Left hindlimb (tissue), 1 donor: ENCODE measurements at regions not wholly inside any gene's neighbourhood (a gene's known extent, or its start where the extent isn't known, plus 50 kb on each side); places are given as distances from the start of the nearest gene placed in this dataset.

Source experiments
- DNase-seq: peaks from one replicate; pipeline ENCODE4 v3.0.0-alpha.2; 2018

DNA sequence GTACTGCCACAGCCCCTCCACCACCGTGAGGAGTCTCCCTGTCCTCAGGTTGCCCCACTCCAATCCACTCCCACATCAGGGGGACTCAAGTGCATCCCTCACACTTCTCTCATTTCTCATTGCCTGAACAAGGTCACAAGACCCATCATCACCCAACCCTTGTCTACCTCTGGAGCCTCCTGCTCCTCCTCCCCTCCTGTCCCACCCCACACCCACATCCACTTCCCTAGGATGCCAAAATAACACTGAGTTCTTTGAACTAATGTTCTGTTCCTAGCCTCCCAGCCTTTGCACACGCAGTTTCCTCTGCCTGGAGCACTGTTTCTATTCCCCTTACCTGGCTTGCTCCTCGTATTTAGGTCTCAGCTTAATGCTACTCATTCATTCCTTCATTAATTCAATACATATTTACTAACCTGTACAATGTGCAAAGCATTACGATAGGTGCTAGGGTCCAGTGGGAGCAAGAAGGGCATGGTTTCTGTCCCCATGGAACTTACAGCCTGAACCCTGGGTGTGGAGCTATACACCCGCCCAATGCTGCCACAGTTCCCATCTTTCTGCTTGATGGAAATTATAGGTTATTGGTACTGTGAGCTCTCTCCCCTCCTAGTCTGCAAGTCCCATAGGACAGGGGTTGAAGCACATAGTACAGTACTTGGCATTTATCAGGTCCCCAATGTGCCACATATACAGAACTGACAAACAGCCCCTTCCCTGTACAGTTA, 96.1 kb upstream of the GRIK3 start:
- DNase-seq = no peak

DNA sequence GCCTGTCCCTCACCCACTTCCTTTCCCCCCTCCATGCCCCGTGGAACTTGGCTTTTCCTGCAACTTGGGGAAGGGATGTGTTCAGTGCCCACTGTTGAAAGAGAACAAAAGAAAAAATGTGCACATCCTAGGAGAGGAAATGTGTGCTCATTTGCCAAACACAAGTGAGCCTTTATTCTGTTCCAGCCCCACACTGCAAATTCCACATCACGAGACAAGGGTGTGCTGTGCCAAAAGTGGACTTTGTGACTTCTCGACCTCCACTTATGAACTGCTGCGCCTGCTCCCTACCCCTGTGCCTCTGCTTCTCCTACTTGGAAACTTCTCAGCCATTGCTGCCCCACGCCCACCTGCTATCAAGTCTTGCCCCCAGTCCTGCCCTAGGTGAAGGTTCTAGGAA, 97.0 kb upstream of the GRIK3 start:
- no peak for DNase-seq

DNA sequence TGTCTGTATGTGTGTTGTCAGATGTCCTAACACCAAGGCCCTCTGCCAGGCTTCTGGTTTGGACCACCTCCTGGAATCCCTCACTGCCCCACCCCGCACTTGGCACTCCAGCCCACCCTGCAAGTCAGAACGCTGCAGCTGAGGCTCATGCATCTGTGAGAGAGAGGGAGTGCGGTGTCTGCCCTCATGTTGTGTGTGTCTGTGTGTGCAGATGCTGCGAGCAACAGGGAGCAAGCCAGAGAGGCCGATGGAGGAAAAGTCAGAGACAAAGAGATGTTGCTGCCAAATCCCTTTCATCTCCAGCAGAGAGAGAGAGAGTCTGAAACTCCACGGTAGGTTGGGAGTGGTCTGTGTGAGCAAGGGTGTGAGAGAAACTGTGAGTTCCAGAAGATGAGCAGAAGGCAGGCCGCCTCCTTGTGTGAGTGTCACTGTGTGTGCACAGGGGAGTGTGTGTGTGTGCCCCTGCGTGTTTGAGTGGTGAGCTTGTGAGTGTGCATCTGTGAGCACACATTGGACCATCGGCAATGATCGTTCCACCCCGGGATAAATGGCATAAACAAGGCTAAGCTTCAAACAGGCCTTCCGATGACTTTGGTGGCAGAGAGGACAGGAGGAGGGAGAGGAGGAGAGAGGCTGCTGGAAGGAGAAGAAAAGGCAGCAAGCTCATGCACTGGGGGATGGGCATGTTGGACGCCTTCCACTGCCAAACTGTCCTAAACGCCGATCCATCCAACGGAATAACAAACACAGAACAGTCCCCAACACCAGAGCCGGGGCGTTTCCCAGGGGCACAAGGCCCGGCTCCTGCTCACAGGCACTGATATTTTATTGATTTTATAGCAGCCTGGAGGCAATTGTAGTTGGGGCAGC, 99.2 kb upstream of the GRIK3 start:
- DNase-seq = peak; percentile 36

DNA sequence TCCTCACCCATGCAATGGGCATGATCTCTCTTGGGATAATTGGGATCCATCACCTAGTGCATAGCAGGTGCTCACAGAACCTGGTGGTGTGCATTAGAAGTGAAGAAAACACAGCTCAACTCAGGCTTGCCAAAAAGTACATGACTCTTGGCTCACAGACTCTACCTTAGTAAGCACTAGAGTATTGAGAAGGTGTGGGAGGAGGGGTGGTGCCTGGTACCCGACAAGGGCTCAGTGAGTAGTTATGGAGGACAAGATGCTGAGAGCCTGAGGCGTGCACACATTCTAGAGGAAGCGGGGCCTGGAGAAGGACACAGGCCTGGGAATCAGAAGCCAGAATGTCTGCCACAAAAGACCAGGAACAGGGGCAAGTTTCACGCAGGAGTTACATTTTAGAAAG, 100.3 kb upstream of the GRIK3 start:
- DNase-seq = no peak

DNA sequence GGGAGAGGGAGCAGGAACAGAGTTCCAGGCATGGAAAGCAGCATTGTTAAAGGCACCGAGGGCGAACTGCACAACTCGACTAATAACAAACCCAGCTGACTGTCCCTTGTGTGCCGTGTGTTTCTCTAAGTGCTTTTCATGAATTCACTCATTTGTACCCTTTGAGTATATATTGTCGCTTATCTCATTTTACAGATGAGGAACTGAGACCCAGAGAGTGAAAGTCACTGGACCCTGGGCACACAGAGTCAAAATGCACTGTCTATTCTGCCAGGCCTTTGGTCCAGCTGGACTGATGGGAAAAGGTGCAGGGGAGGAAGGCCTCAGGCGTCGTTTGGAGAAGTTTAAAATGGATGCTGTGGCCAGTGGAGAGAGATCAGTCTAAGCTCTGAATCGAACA, 100.7 kb upstream of the GRIK3 start:
- DNase-seq = no peak

DNA sequence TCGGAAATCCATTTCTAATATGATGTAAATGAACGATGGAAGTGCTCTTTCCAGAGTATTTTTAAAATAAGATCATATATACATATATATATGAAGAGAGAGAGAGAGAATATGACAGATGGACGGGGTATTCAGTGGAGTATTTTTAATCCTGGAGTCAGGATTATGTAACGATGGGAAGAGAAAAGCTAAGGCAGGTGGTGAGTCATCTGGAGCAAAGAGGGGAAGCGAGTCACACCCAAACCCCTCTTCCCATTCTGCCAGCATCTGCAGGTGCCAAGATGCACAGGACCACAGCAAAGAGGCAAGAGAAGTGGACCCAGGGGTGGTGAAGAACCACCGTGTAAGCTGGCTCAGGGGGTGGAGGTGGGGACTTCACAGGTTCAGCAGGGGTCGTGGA, 102.7 kb upstream of the GRIK3 start:
- no peak for DNase-seq

DNA sequence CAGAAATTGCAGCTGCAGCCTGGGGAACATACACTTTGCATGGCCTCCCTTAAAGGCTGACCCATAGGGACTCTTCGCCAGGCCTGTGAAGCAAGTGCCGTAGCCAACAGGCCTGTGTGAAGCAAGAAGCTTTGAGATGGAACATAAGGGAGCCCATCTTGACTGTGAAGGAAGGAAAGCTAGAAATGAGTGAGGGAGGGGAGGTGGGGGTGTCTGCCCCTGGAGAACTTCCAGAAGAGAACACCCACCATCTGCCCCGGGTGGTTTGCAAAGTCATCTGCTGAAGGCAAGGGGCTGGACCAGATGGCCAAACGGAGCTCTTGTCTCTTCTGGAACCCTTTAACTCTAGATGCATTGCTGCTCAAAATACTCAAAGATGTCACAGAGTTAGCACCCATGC, 103.3 kb upstream of the GRIK3 start:
- no peak for DNase-seq

DNA sequence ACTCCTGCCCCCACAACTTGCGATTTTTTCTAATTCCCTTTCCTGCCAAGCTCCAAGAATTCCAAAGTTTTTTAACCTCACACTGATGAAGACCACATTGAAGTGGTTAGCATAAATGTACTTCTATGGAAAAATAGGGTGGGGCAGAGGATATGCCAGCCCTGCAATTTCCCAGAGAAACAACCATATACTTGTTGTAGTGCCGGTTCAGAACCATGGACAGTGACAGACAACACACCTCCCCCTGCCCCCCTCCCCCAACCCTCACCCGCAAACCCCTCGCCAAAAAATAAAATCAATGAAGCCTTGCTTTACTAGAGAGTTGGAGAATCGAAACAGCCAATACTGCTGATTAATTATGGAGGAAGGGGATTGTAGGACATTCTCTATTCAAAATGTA, 109.5 kb upstream of the GRIK3 start:
- DNase-seq = no peak

DNA sequence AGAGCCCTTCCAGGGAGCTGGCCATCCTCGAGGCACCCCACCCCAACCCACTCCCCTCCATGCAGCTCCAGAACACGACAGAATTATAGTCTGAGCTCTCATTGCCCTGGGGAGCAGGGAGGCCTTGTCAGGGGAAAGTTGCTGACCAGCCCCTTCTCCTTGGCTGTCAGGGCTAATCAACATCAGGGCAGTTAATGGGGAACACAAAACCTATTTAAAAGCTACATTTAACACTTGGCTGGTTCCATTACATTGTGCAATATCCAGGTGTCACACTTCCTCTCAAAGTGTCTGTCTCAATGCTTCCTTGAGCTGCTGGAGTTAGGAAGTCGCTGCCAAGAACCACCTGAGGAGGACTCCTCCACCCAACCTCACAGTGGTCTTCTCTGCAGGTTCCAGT, 111.8 kb upstream of the GRIK3 start:
- DNase-seq = no peak

DNA sequence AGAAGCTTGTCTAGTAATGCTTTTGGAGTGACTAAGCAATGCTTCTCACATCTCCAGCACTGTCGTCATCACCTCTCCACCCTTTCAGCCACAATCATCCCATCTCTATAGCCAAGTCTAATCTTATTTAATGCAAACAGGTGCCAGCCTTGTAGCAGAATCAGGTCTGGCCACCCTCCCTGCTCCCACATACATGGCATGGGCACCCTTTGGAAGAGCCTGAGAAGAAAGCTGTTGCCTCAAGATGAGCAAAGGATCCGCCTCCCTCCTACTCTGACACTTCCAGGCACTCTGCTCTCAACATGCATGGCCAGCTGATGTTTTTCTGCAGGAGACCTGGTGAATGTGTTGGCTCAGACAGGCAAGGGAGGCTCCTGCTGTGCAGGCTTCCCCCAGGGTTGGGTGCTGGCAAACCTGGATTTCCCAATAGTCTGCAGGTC, 113.1 kb upstream of the GRIK3 start:
- DNase-seq = no peak

DNA sequence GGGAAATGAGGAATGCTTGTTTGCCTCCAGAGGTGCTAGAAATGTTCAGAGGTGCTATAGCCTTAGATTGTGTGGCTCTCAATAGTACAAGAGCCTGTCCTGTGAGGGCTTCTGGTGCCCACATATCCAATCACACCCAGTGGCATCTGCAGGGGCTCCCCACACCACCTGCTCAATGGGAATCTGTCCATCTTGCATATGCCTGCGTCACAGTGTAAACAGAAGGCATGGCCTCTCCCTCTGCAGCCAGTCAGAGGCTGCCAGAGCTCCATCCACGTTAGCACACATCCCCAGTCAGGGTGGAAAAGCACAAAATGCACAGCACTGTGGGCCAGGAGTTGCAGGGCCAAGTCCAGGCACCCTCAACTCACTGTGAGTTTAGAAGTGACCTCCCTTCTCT, 113.6 kb upstream of the GRIK3 start:
- DNase-seq = no peak

DNA sequence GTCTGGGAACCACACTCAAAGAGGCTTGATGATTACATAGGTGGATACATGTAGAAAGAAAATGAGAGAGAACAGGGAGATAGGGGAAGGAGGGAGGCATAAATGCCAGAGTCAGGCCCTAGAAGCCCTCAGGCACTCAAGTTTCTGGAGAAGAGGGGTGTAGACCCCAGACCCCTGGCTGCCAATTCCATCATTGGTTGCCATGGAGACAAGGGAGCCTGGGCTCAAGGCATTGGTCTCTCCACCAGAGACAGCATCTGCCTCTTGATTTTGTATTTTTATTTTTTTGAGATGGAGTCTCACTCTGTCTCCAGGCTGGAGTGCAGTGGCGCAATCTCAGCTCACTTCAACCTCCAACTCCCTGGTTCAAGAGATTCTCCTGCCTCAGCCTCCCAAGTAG, 114.3 kb upstream of the GRIK3 start:
- no peak for DNase-seq

DNA sequence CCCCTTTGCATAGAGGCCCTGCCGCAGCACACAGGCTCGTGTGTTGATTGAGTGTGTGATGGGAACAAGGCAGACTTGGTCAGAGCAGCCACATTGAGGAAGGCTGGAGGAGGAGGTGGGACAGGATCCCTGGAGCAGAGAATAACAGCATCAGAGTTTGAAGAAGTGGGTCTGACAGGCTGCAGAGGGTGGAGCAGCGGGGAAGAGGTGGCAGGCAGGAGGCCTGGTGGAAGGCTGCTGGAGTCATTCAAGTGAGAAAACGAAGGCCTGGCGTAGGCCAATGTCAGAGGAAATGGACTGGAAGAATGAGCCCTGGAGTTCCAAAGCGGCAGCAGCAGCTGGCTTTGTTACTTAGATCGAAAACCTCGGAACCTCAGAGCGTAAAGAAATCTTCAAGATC, 115.0 kb upstream of the GRIK3 start:
- no peak for DNase-seq

DNA sequence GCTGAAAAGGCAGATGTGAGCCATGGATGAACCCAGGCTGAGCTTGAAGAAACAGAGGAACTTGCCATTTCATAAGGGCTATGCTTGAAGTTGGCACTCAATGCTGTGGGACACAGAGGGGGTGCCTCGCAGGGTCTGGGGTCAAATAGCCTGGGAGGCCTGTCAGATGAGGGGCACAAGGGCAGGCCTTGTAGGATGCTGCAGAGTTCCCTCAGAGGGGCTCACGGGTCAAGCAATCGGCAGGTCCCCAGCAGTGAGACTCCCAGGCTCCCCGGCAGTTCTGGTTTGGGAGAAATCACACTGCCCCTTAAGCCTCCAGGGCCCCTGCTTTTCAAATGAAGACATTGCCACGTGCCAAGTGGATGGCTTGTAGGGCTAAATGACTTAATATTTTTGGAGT, 116.7 kb upstream of the GRIK3 start:
- no peak for DNase-seq

DNA sequence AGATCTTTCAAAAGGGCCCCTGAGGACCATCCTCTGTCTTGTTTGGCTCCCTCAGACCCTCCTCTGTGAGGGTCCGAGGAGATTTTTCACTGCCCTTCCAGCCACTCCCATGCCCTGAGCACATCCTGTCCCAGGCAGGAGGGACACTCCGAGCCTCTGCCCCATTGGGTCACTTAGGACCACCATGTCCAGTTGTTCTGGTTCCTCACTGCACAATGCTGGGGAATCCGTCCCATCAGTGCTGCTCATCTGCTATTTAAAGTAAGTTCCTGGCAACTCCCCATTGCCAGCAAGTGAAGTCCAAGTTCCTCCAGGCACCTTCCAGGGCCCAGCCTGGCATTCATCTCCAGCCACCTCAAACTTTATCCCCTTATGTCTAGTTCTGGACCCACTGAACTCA, 117.5 kb upstream of the GRIK3 start:
- no peak for DNase-seq

DNA sequence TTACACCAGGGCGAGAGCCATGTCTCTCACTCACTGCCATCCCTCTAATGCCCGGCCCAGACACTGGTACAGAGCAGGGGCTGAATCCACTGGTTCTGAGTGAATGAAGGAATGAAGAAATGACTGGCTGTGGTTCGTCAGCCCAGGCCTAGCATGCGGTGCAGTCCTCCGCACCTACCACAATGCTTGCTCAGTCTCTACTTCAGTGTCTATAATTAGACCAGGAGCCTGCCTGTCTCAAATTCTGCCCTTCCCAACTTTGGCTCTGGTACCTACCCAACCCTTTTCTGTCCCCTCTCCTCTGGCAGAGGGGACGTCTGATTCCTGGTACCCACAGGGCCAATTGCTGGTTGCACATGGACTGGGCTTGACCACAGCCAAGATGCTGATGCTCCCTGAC, 118.2 kb upstream of the GRIK3 start:
- no peak for DNase-seq

DNA sequence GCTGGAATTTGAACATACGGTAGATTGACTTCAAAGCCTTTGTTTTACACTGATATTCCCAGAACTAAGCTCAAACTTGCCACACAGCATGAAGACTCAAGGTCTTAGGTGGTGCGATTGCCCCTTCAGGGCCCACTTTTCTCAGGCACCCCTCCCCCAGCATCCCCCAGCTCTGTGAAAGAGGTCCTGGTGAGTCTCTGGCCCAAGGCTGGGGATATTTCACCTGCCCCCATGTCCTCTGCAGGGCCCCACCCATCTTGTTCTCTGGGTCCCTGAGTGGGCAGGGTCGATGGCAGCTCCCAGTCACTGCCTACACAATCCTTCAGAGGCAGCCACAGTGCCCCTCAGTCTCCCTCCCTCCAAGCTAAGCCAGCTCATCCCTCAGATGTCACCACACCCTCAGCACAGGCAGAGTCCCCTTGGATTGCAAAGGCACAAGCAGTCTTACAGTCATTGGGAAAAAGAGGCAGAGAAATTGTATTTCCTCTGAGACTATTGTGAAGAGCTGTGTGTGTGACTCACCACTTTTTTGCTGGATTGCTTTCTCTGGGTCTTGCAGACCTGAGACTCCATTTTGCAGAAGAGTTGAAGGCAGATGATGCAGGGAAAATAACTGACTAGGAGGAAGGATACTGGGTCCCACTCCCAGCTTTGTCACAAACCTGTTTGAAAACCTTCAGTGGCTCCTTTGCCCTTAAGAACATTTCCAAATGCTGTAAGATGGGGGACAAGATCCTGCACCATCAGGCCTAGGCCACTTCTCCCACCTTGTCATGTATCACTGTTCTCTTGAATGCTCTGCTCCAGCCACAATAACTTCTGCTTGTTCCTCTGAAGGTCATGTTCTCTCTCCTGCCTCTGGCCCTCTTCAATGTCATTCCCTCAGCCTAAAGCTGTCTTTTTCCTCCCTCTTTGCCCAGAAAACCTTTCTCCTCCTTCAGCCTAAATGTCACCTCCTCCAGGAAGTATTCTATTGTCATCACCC, 119.1 kb upstream of the GRIK3 start:
- no peak for DNase-seq

DNA sequence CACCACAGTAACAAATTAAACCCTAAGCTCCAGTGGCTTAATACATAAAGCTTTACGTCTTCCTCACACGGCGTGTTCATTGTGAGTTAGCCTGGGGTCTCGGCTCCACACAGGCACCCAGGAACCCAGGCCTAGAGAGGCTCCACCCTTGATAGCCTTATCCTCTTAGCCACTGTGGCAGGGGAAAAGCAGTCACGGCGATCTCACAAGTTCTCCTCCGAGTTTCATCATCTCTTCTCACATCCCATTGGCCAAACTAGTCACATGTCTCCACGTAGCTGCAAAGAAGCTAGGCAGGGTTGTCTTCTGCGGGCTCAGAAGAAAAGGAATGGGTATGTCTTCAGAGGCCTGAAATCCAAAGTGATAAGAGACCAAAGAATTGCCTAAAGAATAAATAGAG, 122.3 kb upstream of the GRIK3 start:
- no peak for DNase-seq

DNA sequence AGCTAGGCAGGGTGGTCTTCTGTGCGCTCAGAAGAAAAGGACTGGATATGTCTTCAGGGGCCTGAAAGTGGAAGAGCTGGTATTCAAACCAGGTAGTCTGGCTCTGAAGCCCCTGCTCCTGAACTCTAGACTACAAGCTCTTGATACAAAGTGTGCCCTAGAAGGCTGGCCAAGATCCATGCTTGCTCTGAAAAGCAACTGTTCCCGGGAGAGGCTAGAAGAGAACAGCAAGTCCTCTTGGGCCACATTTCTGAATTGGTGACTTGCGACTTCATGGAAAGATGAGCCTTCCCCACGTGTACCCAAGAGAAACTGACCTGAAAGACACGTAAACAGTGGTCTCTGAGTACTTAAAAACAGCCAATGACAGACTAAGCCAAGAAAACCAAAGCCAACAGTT, 123.3 kb upstream of the GRIK3 start:
- no peak for DNase-seq

DNA sequence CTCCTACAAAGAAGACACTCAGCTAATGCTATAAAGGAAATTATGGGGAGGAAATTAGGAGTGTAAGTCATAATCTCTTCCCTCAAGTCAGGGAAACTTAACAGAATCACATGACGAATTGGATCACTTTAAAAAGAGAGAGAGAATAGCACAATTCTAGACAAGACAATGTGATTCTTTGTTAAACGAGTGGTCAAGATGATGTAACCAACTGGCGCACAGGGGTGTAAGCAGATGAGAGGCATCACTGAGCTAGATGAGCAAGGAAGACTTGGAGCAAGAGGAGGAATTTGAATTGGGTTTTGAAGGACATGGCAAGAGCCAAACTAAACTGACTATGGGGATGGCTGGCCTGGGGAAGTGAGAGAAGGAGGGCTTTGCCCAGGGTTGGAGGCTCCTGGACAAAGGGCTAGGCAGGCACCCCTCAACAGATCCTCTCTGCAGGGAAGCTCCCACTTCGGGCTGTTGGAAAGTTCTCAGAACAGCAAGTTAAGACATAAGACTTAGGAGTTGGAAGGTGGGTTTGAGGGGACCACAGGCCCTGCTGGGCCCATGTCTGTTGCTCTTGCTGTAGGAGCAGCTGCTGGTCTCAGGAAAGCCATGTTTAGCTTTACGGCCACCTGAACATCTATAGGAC, 123.9 kb upstream of the GRIK3 start:
- no peak for DNase-seq

DNA sequence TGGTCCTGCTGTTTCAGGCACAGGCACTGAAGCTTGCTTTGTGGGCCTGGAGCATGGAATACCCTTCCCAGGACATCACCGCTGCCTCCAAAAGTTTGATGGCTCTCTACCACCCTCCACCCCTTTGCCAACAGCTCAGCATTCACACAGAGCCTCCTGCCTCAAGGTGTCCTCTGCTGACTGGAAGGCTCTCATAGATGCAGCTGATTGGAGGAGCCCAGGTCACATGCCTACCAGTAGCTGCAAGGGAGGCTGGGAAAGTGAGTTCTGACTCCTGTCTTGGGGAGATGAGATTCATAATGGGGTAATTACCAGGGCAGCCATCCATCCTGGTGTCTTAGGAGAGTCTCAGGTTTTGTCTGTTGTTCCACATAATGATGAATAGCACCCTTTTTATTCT, 124.8 kb upstream of the GRIK3 start:
- no peak for DNase-seq

DNA sequence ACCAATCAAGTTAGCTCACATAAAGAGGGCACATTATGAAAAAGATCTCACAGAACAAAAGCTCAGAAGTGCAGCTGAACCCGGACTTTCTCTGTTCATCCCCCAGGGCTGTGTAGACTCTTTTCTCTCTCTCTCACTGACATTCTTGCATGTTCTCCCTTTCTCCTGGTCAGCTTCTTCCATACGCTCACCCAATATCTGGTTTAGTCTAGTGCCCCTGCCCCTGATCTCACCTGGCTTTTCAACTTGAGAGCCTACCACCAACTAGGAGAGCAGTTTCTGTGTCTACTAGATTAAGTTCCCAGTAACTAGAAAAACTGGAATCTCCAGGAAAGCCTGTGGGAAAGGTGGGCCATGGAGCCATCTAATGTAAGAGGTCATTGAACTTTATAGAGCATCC, 126.9 kb upstream of the GRIK3 start:
- DNase-seq = no peak

DNA sequence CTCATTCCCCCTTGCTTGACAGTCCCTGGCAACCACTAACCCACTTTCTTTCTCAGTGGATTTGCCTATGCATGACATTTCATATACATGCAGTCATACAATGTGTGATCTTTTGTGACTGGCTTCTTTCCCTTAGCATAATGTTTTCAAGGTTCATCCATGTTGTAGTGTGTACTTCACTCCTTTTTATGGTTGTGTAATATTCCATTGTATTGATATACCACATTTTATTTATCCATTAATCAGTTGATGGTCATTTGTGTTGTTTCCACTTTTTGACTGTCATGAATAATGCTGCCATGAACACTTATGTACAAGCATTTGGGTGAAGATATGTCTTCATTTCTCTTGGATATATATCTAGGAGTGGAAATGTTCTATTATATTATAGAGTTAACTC, 127.7 kb upstream of the GRIK3 start:
- no peak for DNase-seq
